ENCODE measurements at regions not wholly inside any gene's neighbourhood (a gene's known extent, or its start where the extent isn't known, plus 50 kb on each side); places are given as distances from the start of the nearest gene placed in this dataset.

DNA sequence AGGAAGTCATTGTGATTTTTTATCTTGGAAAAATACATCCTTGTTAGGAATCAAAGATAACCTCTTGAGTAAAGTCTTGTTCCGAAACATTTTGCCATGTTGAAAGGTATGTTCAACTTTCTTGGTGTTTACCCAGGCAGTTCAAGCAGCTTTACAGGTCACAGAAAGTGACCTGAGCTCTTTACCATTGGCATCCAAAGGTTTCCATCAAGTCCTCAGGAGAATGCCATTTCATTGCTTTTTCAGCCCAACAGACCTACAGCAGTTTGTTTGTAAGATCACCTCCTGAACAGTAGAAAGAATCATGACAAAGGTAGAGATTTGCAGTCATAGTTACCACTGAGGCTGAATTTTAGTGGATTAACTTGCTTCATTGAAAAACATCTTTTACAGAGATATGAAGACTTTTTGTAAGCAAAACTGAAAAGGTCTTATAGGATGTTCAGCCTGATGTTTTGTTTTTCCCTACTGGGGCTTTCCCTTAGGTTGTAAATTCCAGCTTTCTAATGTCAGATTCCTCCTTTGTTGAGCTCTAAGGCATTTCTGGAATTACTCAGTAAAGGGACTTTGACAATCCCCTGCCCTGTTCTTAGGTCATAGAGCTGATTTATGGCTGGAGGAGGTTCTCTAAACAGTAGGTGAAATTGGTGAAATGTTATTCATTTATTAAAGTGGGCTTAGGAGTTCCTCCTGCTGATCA lies 236.8 kb upstream of the RBMS1 start:
- Histone ChIP-seq H3K4me1 (replicated peaks in 1 of 2) (no peaks in the 10 kb centered on the region), H3K9me3 (replicated peaks in 1 of 3) (no peaks in the 10 kb centered on the region), H3K27me3 (no peaks in the 10 kb centered on the region), H3K27ac (no peak overlapping the region), H3K4me3 (no peak overlapping the region), H3K36me3 (replicated peaks in 1 of 2) (no peaks in the 10 kb centered on the region)
- intact Hi-C loops (cut with DNase I) = no loop called here
- no peak for TF ChIP-seq CTCF (IDR thresholded peaks at IDR 0.05)
- no peak for DNase-seq
- 56 to 77% (median 70%) methylated on average over 1 of the region's 1 CpG for WGBS, 4 donors

GRCh38 chr2:160731415-160731814 lies 237.8 kb upstream of the RBMS1 start:
- no peak overlapping the region for H3K27ac ChIP-seq
- no peaks in the 10 kb centered on the region for H3K9me3 ChIP-seq (replicated peaks in 1 of 3)
- H3K4me1 ChIP-seq (replicated peaks in 1 of 2) = no peaks in the 10 kb centered on the region
- DNase-seq = no peak
- TF ChIP-seq POLR2A (IDR thresholded peaks at IDR 0.05) (no peak), CTCF (IDR thresholded peaks at IDR 0.05) (no peak)
- H3K4me3 ChIP-seq = no peak overlapping the region
- intact Hi-C loops (cut with DNase I) = no loop called here
- no peaks in the 10 kb centered on the region for H3K36me3 ChIP-seq (replicated peaks in 1 of 2)
- no peaks in the 10 kb centered on the region for H3K27me3 ChIP-seq

DNA sequence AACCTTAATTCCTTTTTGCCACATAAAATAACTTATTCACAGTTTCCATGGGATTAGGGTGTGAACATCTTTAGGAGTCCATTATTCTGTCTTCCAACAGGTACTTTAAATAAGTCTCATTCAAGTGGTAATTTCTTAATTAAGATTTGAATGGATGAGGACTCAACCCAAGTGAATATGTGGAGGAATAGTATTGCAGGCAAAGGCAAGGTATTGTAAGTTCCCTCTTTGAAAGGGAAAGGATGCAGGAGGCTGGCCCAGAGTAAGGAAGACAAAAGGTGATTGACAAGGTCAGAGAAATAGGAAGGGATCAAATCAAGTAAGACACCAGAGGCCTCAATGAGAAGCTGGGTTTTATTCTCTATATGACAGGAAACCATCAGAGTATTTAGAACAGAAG lies 238.2 kb upstream of the RBMS1 start:
- H3K9me3 ChIP-seq (replicated peaks in 1 of 3) = no peaks in the 10 kb centered on the region
- no peak for TF ChIP-seq CTCF (IDR thresholded peaks at IDR 0.05)
- TF ChIP-seq POLR2A (IDR thresholded peaks at IDR 0.05) = no peak
- H3K27ac ChIP-seq = no peak overlapping the region
- H3K27me3 ChIP-seq = no peaks in the 10 kb centered on the region
- H3K36me3 ChIP-seq (replicated peaks in 1 of 2) = no peaks in the 10 kb centered on the region
- no peak for DNase-seq
- H3K4me1 ChIP-seq (replicated peaks in 1 of 2) = no peaks in the 10 kb centered on the region
- intact Hi-C loops (cut with DNase I) = no loop called here
- H3K4me3 ChIP-seq = no peak overlapping the region

DNA sequence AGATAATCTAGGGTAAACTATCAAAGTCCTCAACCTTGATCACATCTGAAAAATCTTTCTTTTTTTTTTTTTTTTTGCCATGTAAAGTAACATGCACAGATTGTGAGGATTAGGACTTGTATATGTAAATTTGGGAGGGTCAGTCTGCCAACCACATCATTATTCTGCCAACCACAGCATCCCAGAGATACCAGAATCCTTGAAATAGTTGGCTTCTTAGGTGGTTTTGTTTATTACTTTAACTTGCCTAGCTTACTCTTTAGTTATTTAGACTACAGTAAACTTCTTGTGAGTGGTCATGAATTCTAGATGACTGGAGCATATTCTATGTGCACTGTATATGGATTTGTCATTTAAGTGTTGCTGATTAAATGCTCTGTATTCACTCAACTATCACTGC lies 242.1 kb upstream of the RBMS1 start:
- no peak for DNase-seq
- no peak for TF ChIP-seq POLR2A (IDR thresholded peaks at IDR 0.05)
- TF ChIP-seq CTCF (IDR thresholded peaks at IDR 0.05) = no peak

More for the DNA sequence above, 242.1 kb upstream of the RBMS1 start:
- H3K36me3 ChIP-seq (replicated peaks in 1 of 2) = no peaks in the 10 kb centered on the region
- no peaks in the 10 kb centered on the region for H3K9me3 ChIP-seq (replicated peaks in 1 of 3)
- H3K4me1 ChIP-seq (replicated peaks in 1 of 2) = no peaks in the 10 kb centered on the region
- intact Hi-C loops (cut with DNase I) = no loop called here
- H3K27me3 ChIP-seq = no peaks in the 10 kb centered on the region
- H3K4me3 ChIP-seq = no peak overlapping the region
- H3K27ac ChIP-seq = no peak overlapping the region
